ENCODE measurements at regions not wholly inside any gene's neighbourhood (a gene's known extent, or its start where the extent isn't known, plus 50 kb on each side); places are given as distances from the start of the nearest gene placed in this dataset.

DNA sequence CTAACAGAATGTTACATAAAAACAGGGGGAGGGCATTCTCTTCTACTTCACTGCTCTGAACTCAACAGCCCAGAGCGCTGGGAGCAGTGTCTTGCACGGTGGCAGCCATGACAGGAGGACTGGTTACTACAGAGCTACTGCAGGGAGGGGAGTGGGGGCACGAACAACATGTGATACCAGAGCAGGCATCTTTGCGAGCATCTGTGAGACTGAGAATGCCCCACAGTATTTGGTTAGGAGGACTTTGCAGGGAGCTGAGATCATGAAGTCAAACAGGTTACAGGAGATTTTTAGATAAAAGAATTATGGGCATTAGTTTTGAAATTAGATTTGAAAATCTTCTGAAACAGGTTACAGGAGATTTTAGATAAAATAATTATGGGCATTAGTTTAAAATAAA is 58.8 kb upstream of the GOLGA8B start:
- Histone ChIP-seq H3K4me2 (ENCODE audit: insufficient read depth, low read length) (no peak overlapping the region), H4K20me1 (replicated peaks; ENCODE audit: control insufficient read depth, extremely low read depth, insufficient read depth, low read length) (no peaks in the 10 kb centered on the region), H3K9ac (replicated peaks; ENCODE audit: extremely low read depth, insufficient read depth, low read length) (no peak overlapping the region), H3K4me3 (replicated peaks in 1 of 3; ENCODE audit: insufficient read depth in 1 of 3, low read depth in 1 of 3, low read length in 3 of 3) (no peak overlapping the region), H3K4me1 (ENCODE audit: control insufficient read depth, extremely low read depth, insufficient read depth, low read length) (no peaks in the 10 kb centered on the region), H3K27ac (ENCODE audit: insufficient read depth, low read depth, low read length) (no peak overlapping the region), H2AFZ (ENCODE audit: low read depth, low read length) (no peak overlapping the region), H3K9me3 (replicated peaks; ENCODE audit: control insufficient read depth, insufficient read depth, low read length) (no peaks in the 10 kb centered on the region), H3K9me1 (replicated peaks; ENCODE audit: control insufficient read depth, extremely low read depth, insufficient read depth, low read length) (no peaks in the 10 kb centered on the region), H3K36me3 (ENCODE audit: control insufficient read depth in 2 of 2, extremely low read depth in 1 of 2, insufficient read depth in 2 of 2, low read length in 2 of 2) (no peaks in the 10 kb centered on the region), H3K27me3 (ENCODE audit: control insufficient read depth in 2 of 2, insufficient read depth in 2 of 2, low read length in 2 of 2) (no peaks in the 10 kb centered on the region), H3K79me2 (ENCODE audit: control insufficient read depth, insufficient read depth, low read length) (no peaks in the 10 kb centered on the region)
- FAIRE-seq (no peak), DNase-seq (ENCODE audit: low read depth, low spot score) (no peak)
- CTCF ChIA-PET = no interaction called here
- POLR2A ChIA-PET = no interaction called here
- no peak for TF ChIP-seq POLR2AphosphoS5 (IDR thresholded peaks at IDR 0.05; ENCODE audit: insufficient read depth, low read depth, low read length)
- no peak for TF ChIP-seq MYC (IDR thresholded peaks at IDR 0.05; ENCODE audit: low read depth, low read length)
- TF ChIP-seq, protein P1, sequence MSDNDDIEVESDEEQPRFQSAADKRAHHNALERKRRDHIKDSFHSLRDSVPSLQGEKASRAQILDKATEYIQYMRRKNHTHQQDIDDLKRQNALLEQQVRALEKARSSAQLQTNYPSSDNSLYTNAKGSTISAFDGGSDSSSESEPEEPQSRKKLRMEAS (IDR thresholded peaks at IDR 0.05; ENCODE audit: insufficient read depth, insufficient read length) = no peak
- TF ChIP-seq, protein P2, sequence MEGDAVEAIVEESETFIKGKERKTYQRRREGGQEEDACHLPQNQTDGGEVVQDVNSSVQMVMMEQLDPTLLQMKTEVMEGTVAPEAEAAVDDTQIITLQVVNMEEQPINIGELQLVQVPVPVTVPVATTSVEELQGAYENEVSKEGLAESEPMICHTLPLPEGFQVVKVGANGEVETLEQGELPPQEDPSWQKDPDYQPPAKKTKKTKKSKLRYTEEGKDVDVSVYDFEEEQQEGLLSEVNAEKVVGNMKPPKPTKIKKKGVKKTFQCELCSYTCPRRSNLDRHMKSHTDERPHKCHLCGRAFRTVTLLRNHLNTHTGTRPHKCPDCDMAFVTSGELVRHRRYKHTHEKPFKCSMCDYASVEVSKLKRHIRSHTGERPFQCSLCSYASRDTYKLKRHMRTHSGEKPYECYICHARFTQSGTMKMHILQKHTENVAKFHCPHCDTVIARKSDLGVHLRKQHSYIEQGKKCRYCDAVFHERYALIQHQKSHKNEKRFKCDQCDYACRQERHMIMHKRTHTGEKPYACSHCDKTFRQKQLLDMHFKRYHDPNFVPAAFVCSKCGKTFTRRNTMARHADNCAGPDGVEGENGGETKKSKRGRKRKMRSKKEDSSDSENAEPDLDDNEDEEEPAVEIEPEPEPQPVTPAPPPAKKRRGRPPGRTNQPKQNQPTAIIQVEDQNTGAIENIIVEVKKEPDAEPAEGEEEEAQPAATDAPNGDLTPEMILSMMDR (IDR thresholded peaks at IDR 0.05; ENCODE audit: extremely low read depth in 1 of 2, insufficient read depth in 1 of 2, low read depth in 1 of 2, low read length in 2 of 2) = no peak
- TF ChIP-seq EZH2 (IDR thresholded peaks at IDR 0.05; ENCODE audit: borderline replicate concordance, low read depth, low read length, severe bottlenecking) = no peak
- TF ChIP-seq GATA2 (IDR thresholded peaks at IDR 0.05; ENCODE audit: insufficient read depth, insufficient read length, low read depth, low read length) = no peak
- TF ChIP-seq POLR2A (IDR thresholded peaks at IDR 0.05; ENCODE audit: low read depth, low read length) = no peak
- no peak for TF ChIP-seq JUN (IDR thresholded peaks at IDR 0.05; ENCODE audit: borderline replicate concordance, insufficient read depth, insufficient read length, low read depth)
- TF ChIP-seq FOS (IDR thresholded peaks at IDR 0.05; ENCODE audit: borderline replicate concordance, insufficient read depth, low read length) = no peak
- dilution Hi-C loops (cut with MboI; ENCODE audit: extremely low pct_ligation_motif_present, low sequenced_read_pairs) = no loop called here
- intact Hi-C loops (cut with micrococcal nuclease) = no loop called here
- BruUV-seq (replicated peaks) = no TSS peak
